Activated CD8-positive, alpha-beta memory T cell treated with anti-CD3 and anti-CD28 coated beads, Interleukin-2, amount 50 U/mL, for 48 hours (primary cell): ENCODE measurements at regions not wholly inside any gene's neighbourhood (a gene's known extent, or its start where the extent isn't known, plus 50 kb on each side); places are given as distances from the start of the nearest gene placed in this dataset.

Experiments
- DNase-seq: peaks from one replicate; pipeline ENCODE4 v3.0.0-alpha.2; 2020

GRCh38 chr20:57867807-57868206 is 158.0 kb upstream of the PMEPA1 start:
- DNase-seq: no peak

- DNase-seq: no peak
Observed at GRCh38 chr20:57867181-57867803, 157.5 kb upstream of the PMEPA1 start.

DNA sequence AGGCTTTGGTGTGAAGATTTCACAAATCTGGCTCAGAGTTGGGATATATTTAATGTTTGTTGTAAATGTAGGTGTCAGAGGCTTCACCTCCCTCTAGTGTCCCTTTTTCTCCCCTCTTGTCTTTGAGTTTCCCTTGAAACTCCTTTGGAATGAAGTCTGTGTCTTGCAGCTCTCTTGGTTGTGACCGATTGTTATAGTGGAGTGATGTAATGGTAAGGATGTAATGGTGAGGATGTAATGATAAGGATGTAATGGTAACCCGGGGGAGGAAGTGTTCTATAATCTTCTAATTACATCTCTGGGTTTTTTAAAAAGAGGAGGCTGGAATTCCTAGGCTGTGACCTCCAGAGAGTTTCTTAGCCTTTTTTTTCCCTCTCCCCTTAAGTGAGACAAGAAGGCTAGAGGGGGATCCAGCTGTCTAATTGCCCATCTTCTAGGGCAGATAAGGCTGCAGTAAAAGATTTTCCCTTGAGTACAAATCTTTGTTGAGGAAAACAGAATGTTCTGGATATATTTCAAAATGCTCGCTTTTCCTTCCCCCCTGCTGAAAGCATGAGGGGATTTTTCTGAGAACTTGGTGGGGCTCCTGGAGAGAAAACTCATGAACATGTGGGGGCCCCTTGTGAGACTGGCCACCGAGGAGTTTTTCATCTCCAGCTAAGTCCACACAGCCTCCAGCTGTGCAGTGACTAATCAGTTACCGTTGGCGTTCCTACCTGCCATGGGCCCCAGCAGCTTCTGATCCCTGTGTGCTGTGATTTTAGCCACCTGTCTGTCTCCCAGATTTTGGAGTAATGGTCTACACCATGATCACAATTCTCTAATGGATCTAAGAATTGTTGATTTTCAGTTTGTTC is 156.7 kb upstream of the PMEPA1 start:
- DNase-seq: no peak

DNA sequence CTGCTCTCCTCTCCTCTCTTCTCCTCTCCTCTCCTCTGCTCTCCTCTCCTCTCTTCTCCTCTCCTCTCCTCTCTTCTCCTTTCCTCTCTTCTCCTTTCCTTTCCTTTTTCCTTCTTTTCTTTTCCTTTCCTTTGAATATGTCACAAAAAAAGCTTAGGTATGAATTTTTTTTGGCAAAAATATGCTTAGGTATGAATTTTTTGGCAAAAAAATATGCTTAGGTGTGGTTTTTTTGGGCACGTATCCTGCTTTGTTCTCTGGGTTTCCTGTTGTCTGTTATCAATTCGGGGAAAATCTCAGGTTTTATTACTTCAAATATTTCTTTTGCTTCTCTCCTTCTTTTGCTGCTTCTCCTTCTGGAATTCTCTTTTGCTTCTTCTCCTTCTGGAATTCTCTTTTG is 155.5 kb upstream of the PMEPA1 start:
- DNase-seq: no peak

- DNase-seq: no peak
Observed at GRCh38 chr20:57860576-57860975, 150.8 kb upstream of the PMEPA1 start.

- no peak for DNase-seq
Observed at GRCh38 chr20:57857969-57858368, 148.2 kb upstream of the PMEPA1 start.

GRCh38 chr20:57857118-57857517 is 147.3 kb upstream of the PMEPA1 start:
- no peak for DNase-seq

DNA sequence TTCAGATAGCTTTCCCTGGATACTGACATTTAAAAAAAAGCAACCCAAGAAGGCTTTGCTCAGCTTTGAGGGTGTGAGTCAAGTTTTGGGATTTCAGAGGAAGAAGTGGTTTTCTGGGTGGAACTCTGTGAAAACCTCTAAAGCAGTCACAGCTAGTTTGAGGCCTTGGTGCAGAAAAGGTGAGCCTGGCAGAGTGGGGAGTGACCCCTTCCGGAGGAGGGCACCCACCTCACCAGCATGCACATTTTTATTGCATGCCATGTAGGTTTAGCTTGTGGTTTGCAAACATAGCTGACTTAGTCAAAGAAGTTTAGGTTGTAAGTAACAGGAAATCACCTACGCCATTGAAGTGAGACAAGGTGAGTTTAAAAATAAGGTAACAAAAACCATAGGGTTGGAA is 146.8 kb upstream of the PMEPA1 start:
- DNase-seq: peak; percentile 26

GRCh38 chr20:57851796-57852195 is 142.0 kb upstream of the PMEPA1 start:
- DNase-seq: no peak

GRCh38 chr20:57851025-57851682 is 141.3 kb upstream of the PMEPA1 start:
- peak; percentile 13 for DNase-seq

- peak; percentile 29 for DNase-seq
Observed at GRCh38 chr20:57849521-57850215, 139.9 kb upstream of the PMEPA1 start.

- no peak for DNase-seq
Observed at GRCh38 chr20:57849121-57849520, 139.3 kb upstream of the PMEPA1 start.

DNA sequence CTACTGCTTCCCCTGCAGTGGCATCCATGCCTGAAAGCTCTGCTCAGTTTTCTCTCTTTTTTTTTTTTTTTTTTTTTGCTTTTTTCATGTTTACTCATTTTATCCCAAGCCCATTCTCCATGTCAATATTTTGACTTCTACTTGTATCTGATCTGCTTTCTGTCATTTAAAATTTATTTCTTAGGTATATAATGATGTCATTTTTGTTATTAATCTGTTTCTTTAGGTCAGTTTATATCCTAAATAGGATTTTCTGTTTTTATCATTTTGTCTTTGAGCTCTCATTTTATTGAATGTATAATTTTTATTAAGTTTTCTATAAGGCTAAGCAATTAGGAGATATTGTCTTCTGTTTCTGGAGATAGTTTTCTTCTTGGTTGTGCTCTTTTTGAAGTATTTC is 138.5 kb upstream of the PMEPA1 start:
- DNase-seq: no peak

- DNase-seq: no peak
Observed at GRCh38 chr20:57847104-57847503, 137.3 kb upstream of the PMEPA1 start.

- peak; percentile 42 for DNase-seq
Observed at GRCh38 chr20:57844626-57845596, 135.1 kb upstream of the PMEPA1 start.

DNA sequence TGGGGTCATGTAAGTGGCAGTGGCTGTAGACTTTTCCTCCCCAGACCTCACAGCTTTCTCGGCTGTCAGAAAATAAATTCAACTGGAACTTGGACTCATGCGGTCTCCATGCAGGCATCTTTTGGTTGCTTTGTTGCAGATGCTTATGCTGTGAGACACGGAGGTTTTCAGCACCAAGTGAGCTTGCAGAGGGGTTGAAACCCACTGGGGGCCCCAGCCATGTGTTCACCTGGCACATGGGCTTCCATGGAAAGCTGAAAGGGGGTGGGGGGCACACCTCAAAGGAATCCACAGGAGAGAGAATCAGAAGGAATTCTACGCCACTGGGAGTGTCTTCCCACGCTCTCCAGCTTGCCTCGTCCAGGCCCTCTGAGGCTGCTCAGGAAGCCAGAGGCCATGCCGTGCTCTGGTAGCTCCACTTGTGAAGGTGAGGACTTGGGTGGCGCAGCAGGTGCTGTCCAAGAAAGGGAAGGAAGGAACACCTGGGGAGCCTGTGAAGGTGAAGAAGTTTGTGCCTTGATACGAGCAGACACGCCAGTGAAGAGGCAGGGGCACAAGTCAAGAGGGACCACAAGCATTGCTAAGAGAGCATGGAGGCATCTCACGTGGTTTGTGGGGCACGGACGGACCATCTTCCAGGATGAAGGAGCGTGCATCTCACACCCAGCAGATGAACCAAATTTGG is 134.3 kb upstream of the PMEPA1 start:
- DNase-seq: peak; percentile 28

DNA sequence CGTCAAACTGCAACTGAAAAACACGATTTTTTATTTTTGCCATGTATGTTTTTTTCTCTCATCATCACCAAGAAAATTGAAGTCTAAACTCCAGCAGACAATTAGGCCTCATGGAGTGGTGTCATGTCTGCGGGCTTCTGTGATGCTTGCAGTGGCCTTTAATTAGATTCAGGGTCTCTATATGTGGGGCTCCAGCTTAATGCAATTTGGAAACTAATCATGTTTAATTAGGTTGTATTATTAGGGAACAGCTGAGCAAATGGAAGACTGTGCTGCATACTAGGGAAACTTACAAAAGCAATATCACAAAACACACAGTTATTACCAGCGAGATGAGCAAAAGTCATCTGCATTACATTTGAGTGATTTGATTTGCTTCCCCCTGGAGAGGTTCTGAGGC is 132.9 kb upstream of the PMEPA1 start:
- no peak for DNase-seq

- no peak for DNase-seq
Observed at GRCh38 chr20:57841297-57841866, 131.6 kb upstream of the PMEPA1 start.

- no peak for DNase-seq
Observed at GRCh38 chr20:57840504-57841296, 130.9 kb upstream of the PMEPA1 start.

GRCh38 chr20:57840066-57840465 is 130.3 kb upstream of the PMEPA1 start:
- no peak for DNase-seq
